Myocyte (in vitro differentiated cells): ENCODE measurements at regions not wholly inside any gene's neighbourhood (a gene's known extent, or its start where the extent isn't known, plus 50 kb on each side); places are given as distances from the start of the nearest gene placed in this dataset.

Source experiments
- DNase-seq: peaks from one replicate; pipeline ENCODE4 v3.0.0-alpha.2; 2012; ENCODE audit warnings: low read depth

DNA sequence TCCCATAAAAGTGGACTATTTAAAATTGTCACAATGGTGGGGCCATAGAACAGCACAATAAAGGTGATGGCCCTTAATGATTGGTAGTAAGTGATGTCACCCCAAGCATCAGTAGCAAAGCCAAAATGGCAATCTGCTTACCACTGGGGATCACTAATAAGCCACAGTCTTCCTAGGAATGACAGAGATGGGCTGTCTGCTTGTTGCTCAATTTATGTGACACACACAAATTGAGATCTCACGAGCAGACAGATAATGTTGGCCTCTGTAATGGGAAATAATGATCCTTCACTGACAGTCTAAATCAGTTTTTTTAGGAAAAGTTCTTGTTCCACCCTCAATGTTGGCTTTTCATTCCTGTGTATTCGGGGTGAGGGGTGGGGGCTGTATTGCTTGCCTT is 515.1 kb downstream of the BRD1 start:
- no peak for DNase-seq

DNA sequence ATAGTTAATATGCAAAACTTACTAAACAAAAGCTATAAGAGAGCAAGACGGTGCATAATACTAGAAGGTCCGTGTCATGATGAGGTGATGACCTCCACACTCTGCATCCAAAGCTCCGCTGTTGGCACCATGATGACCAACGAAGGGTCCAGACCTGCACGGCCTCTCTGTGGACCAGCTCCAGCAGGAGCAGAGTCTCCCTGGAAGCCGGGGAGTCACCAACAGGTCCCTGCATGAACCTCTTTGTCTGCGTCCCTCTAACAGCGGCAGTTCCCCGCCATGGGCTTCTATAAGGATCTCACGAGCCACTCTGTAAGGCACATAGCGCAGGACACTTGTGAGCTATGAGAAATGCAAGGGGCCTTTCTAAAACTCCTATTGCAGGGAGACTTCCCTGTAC is 517.3 kb downstream of the BRD1 start:
- DNase-seq = no peak

DNA sequence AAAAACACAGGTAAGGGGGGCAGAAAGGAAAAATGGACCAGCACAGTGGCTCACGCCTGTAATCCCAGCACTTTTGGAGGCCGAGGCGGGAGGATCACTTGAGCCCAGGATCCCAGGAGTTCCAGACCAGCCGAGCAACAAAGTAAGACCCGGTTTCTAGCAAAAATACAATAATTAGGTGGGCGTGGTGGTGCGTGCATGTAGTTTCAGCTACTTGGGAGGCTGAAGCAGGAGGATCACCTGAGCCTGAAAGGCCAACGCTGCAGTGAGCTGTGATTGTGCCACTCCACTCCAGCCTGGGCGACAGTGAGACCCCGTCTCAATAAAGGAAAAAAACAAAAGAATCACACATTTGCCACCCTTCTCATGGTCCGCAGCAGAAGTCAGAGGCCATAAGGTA is 519.4 kb downstream of the BRD1 start:
- no peak for DNase-seq

DNA sequence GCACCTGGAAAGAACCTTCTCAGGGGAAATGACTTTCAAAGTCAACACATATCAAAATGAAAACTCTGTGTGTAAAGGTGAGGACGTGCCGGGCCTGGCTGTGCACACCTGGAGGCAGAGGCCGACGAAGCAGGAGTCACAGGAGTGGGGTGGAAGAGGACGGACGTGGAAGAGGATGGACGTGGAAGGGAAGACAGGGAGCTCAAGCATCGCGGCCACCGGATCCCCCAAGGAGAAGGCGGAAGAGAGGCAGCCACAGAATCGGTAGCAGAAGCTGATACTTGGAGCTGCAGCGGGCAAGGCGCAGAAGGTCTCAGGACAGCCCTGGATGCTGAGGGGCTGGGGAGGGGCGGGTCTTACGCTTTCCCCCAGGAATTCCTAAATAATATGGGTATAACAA is 519.8 kb downstream of the BRD1 start:
- no peak for DNase-seq

DNA sequence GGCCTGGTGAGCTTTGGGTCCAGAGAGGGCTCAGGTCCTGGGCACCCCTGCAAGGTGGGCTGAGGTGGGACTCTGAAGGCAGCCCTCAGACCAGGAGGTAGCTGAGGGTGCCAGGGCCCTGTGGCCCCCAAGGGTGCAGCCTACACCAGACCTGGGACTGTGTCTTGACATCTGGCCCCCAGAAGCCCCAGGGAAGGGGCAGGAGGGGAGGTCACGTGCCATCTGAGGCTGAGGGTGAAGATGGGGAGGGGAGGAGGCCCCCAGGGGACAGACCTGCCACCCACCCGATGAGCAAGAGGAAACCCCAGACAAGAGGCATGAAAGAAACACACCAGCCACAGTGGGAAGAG is 520.2 kb downstream of the BRD1 start:
- no peak for DNase-seq

DNA sequence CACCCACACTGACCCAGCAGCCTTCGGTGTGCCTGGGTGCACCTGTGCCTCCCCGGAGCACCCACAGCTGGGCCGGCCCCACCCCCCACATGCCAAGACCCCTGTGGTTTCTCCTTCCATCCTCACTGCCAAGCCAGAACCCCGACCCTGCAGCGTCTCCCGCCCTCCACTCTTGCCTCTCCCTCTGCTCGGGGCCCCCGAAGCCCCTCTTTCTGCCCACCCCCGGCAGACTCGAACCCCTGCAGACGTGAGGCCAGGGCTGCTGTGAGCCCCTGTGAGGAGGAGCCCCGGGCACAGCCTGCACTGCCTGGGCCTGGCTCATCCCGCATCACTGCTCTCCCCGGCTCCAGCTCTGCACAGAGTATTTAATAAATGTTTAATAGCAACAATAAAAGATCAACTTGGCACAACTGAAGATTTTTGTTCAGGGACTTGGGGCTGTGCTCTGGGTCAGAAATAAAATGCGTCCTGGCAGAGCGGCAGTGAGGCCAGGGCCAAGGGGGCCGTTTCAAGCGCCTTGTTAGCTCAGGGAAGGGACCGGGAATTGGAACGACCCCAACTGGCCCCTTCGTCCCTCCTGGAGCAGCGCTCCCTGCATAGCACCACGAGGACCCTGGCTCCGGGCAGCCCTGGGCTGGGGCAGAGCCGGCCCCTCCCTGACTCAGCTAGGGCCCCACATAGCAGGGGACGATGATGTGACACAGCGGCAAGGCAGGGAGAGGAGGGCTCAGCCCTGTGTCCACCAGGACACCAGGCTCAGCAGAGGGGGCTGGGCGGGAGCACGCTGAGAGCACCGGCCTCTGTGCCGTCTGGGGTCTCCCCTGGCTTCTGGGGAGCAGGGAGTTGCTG is 520.8 kb downstream of the BRD1 start:
- no peak for DNase-seq

DNA sequence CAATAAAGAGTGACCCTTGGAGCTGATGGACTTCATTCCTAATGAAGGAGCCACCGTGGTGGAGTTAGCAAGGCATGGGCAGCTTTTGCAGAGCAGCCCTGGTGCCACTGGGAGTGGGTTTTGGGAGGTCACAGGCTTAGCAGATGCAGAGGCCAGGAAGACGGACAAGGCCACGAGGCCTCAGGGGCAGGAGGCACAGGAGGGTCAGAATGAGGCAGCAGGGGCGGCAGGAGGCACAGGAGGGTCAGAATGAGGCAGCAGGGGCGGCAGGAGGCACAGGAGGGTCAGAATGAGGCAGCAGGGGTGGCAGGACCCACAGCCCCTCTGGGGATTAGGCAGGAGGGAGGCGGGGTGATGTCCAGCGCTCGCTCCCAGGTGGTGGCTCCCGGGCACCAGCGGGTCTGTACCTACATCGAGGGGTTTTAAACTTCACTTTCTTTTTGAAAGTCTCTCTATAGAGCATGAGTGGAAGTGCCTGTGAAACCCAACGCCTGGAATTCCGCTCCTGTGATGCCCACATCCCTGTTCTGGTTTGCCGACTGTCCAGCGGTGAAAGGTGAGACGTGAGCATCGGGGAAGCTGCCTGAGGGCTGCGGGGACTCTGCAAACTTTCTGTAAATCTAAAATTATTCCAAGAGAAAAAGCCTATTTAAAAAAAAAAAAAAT is 521.6 kb downstream of the BRD1 start:
- DNase-seq = no peak

DNA sequence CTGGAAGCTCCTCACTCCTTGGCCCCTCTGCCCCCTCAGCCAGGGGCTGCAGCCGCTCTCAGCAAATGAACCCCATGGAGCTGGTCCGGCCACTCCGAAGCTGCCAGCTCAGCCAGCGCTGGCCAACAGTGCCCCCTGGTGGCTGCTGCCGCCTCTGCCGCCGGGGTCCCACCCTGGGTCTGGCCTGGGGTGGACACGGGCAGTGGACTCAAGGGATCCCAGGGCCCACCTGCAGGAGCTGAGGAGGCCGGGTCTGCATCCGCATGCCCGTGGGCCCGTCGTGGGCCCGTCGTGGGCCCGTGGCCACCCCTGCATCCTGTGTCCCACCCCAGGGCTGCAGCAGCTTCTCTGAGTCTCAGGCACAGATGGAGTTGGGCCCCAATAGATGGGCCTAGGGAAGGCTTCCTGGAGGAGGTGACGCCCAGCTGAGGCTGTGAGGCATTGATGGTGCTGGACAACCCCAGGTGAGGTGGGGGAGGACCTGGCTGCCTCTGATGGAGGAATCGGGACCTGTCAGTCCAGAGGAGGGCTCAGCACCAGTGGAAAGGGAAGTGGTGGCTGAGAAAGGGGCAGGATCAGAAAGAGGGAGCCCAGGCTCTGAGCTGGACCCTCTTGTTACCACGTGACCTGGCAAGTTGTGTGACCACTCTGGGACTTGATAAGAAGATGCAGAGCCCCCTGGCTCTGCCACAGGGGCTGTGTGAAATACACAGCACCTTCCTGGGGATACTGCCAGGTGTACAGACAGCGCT is 522.3 kb downstream of the BRD1 start:
- no peak for DNase-seq

DNA sequence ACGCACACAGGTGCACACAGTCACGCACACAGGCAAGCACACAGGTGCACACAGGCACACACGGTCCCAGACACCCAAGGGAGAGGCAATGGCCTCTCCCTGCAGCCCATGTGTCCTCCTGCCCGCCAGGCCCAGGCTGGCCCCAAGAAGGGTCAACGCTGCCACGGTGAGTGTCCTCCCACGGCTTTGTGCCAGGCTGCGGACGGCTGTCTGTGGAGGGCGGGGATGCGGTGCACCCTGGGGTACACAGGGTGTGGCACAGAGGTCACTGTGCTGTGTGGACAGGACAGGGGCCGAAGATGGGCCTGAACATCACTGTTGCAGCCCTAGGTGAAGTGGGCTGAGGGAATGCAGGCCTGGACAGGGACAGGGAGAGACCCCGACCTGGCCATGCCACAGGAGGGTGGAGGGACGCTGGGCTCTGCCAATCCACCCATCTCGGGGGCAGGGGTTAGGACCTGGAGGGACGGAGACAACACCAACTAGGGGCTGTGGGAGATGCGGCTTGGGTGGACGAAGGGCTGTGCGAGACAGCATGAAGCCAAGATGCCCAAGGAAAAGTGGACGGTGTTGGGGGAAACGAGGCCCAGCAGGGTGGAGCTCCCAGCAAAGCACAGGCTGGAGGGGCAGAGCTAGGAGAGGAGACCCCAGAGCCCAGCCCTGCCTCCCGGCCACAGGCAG is 523.8 kb downstream of the BRD1 start:
- DNase-seq = no peak

DNA sequence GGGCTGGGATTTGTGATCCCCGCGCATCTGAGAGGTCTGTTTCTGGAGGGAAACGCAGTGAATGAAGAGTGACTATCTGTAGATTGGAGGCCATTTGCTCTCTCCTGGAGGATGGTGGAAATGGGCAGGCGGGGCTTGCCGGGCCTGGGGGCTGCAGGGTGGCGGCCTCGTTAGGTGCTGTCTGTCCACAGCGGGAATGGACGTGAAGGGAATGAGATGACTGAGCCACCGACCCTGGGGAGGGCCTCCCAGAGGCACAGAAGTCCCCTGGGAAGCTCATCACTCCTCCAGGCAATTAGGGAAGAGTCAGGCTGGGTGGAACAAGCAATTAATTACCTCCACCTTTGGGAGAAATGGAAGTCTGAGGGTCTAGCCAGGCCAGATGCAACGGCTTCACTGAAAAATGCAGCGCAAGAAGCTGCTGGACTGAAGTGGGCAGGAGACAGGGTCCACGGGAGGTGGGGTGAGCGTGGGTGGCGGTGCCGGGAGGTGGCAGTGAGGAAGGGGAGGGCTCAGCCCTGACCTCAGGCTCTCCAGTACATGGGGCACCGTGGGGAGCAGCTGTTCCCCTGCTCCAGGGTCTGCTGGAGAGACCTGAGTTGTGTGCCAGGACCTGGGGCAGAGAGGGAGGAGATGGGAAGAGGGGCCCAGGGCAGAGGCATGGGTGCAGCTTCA is 524.5 kb downstream of the BRD1 start:
- DNase-seq = no peak

DNA sequence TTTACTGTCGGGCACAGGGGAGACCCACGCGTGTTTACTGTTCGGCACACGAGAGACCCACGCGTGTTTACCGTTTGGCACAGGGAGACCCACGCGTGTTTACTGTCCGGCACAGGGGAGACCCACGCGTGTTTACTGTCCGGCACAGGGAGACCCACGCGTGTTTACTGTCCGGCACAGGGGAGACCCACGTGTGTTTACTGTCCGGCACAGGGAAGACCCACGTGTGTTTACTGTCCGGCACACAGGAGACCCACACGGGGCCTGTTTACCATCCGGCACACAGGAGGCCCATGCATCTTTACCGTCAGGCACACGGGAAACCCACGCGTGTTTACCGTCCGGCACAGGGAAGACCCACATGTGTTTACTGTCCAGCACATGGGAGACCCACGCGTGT is 525.1 kb downstream of the BRD1 start:
- DNase-seq = no peak

DNA sequence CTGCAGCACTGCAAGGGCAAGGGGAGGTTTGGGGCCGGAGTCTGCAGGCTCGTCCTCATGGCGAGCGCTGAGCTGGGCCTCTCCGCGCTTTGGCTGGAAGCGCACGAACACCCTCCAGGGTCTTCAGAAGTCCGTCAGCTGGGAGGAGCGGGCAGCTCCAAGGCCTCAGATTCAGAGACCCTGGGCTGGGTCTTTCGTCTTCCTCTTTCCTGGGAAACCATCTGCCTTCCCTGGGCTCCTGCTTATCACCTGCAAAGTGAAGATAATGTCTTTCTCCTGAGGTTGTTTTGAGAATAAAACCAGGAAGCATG is 525.6 kb downstream of the BRD1 start:
- no peak for DNase-seq

DNA sequence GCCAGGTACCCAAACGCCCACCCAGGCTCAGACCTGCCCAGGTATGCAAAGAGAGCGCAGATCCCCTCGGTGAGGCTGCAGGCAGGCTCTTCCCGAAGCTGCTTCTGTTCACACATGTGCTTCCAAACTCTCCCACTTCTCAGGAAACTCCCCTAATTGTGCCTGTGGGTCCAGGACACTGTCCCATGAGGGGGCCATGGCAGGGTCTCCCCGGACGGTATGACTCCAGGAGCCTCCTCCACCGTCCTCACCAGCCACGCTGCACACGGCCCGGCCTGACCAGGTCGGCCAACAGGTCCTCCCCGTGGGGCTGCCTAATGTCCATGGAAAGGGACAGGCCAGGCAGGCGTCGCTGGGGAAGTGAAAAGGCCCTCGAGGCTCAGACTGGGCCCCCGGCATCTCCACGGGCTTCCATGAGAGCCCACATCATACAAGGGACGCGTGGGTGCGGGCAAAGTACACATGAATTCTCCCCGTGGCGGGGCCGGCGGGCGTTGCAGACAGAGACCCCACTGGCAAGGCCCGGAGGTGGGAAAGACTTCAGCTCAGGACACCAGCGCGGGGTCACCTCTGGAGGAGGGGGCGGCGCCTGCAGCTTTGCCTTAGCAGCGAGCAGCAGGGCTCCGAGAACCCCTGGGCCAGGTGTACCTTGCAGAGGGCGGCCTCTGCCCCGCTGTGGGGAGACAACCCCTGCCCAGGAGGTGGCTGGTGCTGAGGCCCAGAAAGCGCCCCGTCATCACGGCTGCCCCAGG is 526.1 kb downstream of the BRD1 start:
- no peak for DNase-seq

DNA sequence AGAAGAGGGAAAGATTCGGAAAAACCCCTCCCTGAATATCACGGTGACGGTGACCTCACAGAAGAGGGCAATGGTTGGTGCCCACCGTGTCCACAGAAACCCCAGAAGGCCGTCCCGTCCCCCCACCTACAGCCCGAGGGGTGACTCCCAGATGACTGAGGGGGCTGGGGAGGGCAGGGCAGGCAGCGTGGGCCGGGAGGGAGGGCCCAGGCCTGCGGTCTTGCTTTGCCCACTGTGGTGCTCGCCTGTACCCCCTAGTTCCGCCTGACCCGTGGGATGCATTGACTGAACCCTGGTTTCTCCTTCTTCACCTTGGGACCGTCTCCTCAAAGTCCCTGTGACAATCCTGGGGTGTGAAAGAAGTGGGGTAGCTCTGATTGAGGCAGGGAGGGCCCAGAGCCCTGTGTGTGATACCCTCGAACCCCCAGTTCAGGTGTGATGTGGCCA is 526.7 kb downstream of the BRD1 start:
- DNase-seq = no peak

DNA sequence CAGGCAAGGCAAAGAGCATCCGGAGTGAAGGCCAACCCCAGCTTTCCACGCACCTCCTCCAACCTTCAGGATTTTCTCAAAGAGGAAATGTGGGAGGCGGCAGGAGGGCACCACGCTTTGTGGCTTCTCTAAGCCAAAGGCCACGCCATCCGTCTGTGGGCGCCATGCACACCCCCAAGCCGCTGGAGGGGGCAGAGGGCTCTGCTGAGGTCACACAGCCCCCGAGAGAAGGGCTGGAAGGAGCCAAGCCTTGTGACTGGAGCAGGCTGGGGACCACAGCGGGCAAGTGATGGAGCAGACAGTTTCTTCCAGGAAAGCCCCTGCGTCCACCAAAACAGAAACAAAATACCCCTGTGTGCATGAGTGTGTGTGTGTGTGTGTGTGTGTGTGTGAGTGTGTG is 527.4 kb downstream of the BRD1 start:
- DNase-seq = no peak

DNA sequence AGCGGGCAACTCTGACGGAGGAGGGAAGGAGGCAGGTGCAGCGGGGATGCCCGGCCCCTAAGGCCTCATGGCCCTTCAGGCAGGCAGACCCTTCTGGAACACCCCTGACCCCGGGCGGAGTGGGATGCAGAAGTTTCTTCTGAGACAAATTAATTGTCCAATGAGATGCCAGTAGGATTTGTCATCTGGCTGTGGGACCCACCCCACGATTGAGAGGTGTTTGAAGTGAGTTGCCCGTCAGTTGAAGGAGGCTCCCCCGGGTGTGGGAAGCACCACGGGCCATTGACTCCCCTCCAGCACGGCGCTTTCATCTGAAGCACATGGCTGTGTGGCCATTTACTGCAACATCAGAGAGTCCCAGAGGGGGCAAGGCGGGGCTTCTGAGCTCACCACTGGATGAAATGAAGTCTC is 527.8 kb downstream of the BRD1 start:
- DNase-seq = no peak

DNA sequence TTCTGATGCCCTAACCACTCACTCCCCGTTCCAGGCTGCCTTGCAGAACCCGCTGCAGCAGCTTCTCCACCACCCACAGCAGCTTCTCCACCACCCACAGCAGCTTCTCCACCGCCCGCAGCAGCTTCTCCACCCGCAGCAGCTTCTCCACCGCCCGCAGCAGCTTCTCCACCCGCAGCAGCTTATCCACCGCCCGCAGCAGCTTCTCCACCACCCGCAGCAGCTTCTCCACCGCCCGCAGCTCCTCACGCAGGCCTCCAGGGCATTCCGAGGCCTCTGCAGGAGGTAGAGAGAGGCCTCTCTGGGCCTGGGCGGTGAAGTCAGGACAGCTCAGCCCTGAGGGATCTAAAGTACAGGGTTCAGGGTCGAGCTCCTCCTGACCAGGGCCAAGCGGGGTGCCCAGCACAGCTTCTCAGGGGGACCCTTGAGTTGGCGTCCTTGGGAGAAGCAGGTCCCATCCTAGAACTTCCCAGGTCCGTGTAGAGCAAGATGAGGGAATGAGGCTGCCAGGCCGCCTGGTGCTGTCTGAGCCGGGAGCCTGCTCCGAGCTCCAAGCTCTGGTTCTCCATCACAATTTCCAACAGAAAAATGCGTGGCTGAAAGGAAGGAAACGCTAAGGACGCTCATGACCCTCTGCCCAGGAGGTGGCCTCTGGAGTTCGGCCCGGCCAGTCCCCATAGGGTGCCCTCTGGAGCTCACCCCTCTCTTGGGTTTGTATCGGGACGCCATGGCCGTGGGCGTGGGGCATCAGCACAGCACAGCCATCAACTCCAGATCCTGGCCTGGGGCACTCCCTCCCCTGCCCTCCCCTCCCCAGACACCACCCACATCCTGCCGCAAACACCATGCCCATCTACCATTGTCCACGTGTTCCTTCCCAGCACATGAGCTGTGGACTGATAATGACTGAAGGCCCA is 528.6 kb downstream of the BRD1 start:
- no peak for DNase-seq

DNA sequence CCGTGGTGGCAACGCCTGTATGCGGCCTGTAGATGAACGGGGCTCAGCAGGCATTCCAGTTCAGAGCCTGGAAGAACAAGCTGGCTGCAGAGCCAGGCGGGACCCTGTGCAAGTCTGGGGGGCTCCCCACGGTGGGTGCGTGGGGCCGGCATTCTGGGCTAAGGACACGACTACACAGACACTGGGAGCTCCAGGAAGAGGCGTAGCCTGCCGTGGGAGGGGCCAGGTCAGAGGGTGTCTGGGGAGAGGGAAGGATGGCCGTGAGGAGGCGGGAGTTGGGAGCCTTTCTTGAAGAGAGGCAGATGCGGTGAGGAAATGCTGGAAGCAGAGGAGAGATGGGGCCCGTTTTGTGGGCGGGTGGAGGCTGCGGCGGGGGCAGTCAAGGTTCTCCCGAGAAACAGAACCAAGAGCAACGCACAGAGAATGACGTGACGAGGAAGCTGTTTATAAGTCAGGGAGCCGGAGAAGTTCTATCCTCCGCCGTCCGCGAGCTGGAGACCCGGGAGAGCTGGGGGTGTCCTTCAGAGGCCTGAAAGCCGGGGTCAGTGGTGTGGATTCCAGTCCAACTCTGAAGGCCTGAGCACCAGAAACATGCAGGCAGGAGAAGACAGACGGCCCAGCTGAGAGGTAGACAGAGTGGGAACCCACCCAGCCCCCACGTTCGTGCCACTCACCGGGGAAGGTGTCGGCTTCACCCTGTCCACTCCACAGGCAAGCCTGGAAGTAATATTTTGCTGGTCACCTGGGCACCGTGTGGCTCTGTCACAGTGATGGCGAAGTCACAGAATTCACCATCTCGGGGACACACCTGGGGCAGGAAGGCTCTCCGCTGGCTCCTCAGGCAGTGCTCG is 529.6 kb downstream of the BRD1 start:
- no peak for DNase-seq
